ENCODE measurements at regions not wholly inside any gene's neighbourhood (a gene's known extent, or its start where the extent isn't known, plus 50 kb on each side); places are given as distances from the start of the nearest gene placed in this dataset.

DNA sequence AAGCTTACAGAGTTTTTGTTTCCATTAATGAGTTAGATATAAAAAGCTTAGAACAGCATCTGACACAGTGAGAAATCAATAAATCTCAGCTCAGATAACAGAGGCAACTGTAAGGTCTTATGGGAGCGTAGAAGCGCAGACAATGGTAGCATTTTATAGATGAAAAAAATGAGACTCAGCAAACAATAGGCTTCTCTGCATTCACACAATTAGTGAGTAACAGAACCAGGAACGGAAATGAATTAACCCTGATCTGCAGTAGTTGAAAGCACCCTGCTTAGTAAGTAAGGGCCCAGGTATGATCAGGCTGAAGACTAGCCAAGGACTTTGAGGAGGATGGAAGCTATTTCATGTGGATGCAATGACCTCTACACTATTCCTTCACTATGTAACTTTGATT, 147.2 kb upstream of the EYA4 start:
- TF ChIP-seq, protein P1, sequence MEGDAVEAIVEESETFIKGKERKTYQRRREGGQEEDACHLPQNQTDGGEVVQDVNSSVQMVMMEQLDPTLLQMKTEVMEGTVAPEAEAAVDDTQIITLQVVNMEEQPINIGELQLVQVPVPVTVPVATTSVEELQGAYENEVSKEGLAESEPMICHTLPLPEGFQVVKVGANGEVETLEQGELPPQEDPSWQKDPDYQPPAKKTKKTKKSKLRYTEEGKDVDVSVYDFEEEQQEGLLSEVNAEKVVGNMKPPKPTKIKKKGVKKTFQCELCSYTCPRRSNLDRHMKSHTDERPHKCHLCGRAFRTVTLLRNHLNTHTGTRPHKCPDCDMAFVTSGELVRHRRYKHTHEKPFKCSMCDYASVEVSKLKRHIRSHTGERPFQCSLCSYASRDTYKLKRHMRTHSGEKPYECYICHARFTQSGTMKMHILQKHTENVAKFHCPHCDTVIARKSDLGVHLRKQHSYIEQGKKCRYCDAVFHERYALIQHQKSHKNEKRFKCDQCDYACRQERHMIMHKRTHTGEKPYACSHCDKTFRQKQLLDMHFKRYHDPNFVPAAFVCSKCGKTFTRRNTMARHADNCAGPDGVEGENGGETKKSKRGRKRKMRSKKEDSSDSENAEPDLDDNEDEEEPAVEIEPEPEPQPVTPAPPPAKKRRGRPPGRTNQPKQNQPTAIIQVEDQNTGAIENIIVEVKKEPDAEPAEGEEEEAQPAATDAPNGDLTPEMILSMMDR (IDR thresholded peaks at IDR 0.05; ENCODE audit: borderline replicate concordance, insufficient read depth, low read depth, low read length) = no peak

GRCh38 chr6:133097208-133097607, 143.9 kb upstream of the EYA4 start:
- TF ChIP-seq, protein P1 (IDR thresholded peaks at IDR 0.05; ENCODE audit: borderline replicate concordance, insufficient read depth, low read depth, low read length) = no peak
- no peak overlapping the region for H3K4me3 ChIP-seq (ENCODE audit: low read depth, low read length)

More for the DNA sequence above, 147.2 kb upstream of the EYA4 start:
- H3K4me3 ChIP-seq (ENCODE audit: low read depth, low read length) = no peak overlapping the region

DNA sequence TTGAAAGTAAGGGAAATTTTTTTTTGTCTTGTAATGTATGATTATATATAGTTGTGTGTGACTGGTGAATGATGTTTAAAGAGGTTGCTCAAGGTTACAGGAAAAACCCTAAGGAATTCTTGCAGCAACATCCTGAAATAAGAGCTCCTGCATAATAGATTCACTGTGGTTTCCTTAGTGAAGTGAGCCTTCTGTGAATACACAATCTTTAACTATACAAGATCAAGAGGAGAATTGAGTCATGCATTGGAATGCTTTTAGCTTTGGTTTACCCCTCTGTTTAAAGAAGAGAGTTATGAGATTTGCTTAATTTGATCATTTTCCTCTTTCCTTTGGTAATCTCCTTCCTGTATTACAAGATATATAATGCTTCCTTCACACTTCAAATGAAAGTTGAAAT, 141.6 kb upstream of the EYA4 start:
- TF ChIP-seq, protein P1 (IDR thresholded peaks at IDR 0.05; ENCODE audit: borderline replicate concordance, insufficient read depth, low read depth, low read length) = no peak
- no peak overlapping the region for H3K4me3 ChIP-seq (ENCODE audit: low read depth, low read length)

GRCh38 chr6:133100865-133101264, 140.3 kb upstream of the EYA4 start:
- TF ChIP-seq, protein P1 (IDR thresholded peaks at IDR 0.05; ENCODE audit: borderline replicate concordance, insufficient read depth, low read depth, low read length) = no peak
- no peak overlapping the region for H3K4me3 ChIP-seq (ENCODE audit: low read depth, low read length)

- no peak overlapping the region for H3K4me3 ChIP-seq (ENCODE audit: low read depth, low read length)
- TF ChIP-seq, protein P1 (IDR thresholded peaks at IDR 0.05; ENCODE audit: borderline replicate concordance, insufficient read depth, low read depth, low read length) = no peak
These were observed 139.4 kb upstream of the EYA4 start for GRCh38 chr6:133101790-133102189.

- H3K4me3 ChIP-seq (ENCODE audit: low read depth, low read length) = no peak overlapping the region
- TF ChIP-seq, protein P1 (IDR thresholded peaks at IDR 0.05; ENCODE audit: borderline replicate concordance, insufficient read depth, low read depth, low read length) = no peak
These were observed 134.2 kb upstream of the EYA4 start for GRCh38 chr6:133106934-133107333.

- no peak overlapping the region for H3K4me3 ChIP-seq (ENCODE audit: low read depth, low read length)
- TF ChIP-seq, protein P1 (IDR thresholded peaks at IDR 0.05; ENCODE audit: borderline replicate concordance, insufficient read depth, low read depth, low read length) = no peak
These were observed 132.7 kb upstream of the EYA4 start for GRCh38 chr6:133108419-133108818.

Measured in GM12875 (cell line).